GM23338 (cell line): ENCODE measurements at regions not wholly inside any gene's neighbourhood (a gene's known extent, or its start where the extent isn't known, plus 50 kb on each side); places are given as distances from the start of the nearest gene placed in this dataset.

Experiments used
- ATAC-seq: fragments of 200-7000 bp; cut with Tn5 transposase; 3 replicates; pipeline ENCODE4 v1.9.1; 2020
- DNase-seq: peaks from one replicate; pipeline ENCODE4 v3.0.0-alpha.2; 2015; ENCODE audit warnings: low spot score
- H2AFZ ChIP-seq: fragments of 200-600 bp; sonication (generic); 2 replicates; pipeline ENCODE4 v1.8.0; 2016; ENCODE audit warnings: antibody characterized with exemption, mild to moderate bottlenecking, moderate library complexity
- H3F3A ChIP-seq: fragments of 200-600 bp; sonication (generic); replicated peaks from 2 replicates; pipeline ENCODE4 v1.8.0; 2017; ENCODE audit warnings: antibody characterized with exemption, mixed run types, low read depth
- H3K27ac ChIP-seq: fragments of 200-600 bp; sonication (generic); 2 replicates; pipeline ENCODE4 v1.6.1; 2016; ENCODE audit warnings: low read depth
- H3K27me3 ChIP-seq: fragments of 200-600 bp; sonication (generic); 2 replicates; pipeline ENCODE4 v1.8.0; 2016; ENCODE audit warnings: mild to moderate bottlenecking, mixed run types, moderate library complexity; ENCODE audit not compliant: insufficient read depth
- H3K36me3 ChIP-seq: fragments of 200-600 bp; sonication (generic); 2 replicates; pipeline ENCODE4 v1.8.0; 2016; ENCODE audit warnings: mild to moderate bottlenecking; ENCODE audit not compliant: insufficient read depth
- H3K4me1 ChIP-seq: fragments of 200-600 bp; sonication (generic); 2 replicates; pipeline ENCODE4 v1.8.0; 2016; ENCODE audit warnings: mild to moderate bottlenecking, moderate library complexity; ENCODE audit not compliant: insufficient read depth
- H3K4me2 ChIP-seq: fragments of 200-600 bp; sonication (generic); 2 replicates; pipeline ENCODE4 v1.7.1; 2017; ENCODE audit warnings: mixed run types
- H3K4me3 ChIP-seq: fragments of 200-600 bp; sonication (generic); 2 replicates; pipeline ENCODE4 v1.6.1; 2016; ENCODE audit warnings: mixed run types
- H3K79me2 ChIP-seq: fragments of 200-600 bp; sonication (generic); replicated peaks from 2 replicates; pipeline ENCODE4 v1.8.0; 2017; ENCODE audit warnings: mild to moderate bottlenecking; ENCODE audit not compliant: insufficient read depth
- H3K9me2 ChIP-seq: fragments of 200-600 bp; sonication (generic); 2 replicates; pipeline ENCODE4 v1.8.0; 2017; ENCODE audit not compliant: insufficient read depth
- H4K20me1 ChIP-seq: fragments of 200-600 bp; sonication (generic); replicated peaks from 2 replicates; pipeline ENCODE4 v1.8.0; 2017; ENCODE audit warnings: mild to moderate bottlenecking; ENCODE audit not compliant: insufficient read depth
- H3K27ac Mint-ChIP-seq: 2 replicates; pipeline ENCODE4 v1.8.0; 2020; ENCODE audit warnings: inconsistent platforms, mild to moderate bottlenecking, moderate library complexity, mixed read lengths
- H3K27me3 Mint-ChIP-seq: 3 replicates; pipeline ENCODE4 v1.8.0; 2022; ENCODE audit warnings: low read depth, mild to moderate bottlenecking, moderate library complexity, mixed read lengths, inconsistent platforms; ENCODE audit not compliant: insufficient read depth, poor library complexity
- H3K36me3 Mint-ChIP-seq: 3 replicates; pipeline ENCODE4 v1.8.0; 2021; ENCODE audit warnings: low read depth, mild to moderate bottlenecking, inconsistent platforms, moderate library complexity, mixed read lengths
- H3K4me1 Mint-ChIP-seq: 3 replicates; pipeline ENCODE4 v1.8.0; 2020; ENCODE audit warnings: mild to moderate bottlenecking, inconsistent platforms, mixed read lengths
- H3K4me3 Mint-ChIP-seq: 3 replicates; pipeline ENCODE4 v1.8.0; 2021; ENCODE audit warnings: moderate library complexity, mild to moderate bottlenecking, inconsistent platforms, mixed read lengths
- H3K9me3 Mint-ChIP-seq: 3 replicates; pipeline ENCODE4 v1.8.0; 2020; ENCODE audit warnings: moderate library complexity, mild to moderate bottlenecking, inconsistent platforms, mixed read lengths
- ETS1 ChIP-seq: IDR thresholded peaks from 2 replicates; pipeline ENCODE4 v1.6.1; 2016; ENCODE audit warnings: antibody characterized with exemption
- EZH2phosphoT487 ChIP-seq: fragments of 200-600 bp; sonication (generic); IDR thresholded peaks from one replicate; pipeline ENCODE4 v1.8.1; 2018; ENCODE audit warnings: antibody characterized with exemption; ENCODE audit not compliant: unreplicated experiment
- NANOG ChIP-seq: IDR thresholded peaks from 2 replicates; pipeline ENCODE4 v1.6.1; 2016; ENCODE audit warnings: antibody characterized with exemption, borderline replicate concordance
- ZNF462 ChIP-seq: fragments of 250-450 bp; sonication (Bioruptor Pico); IDR thresholded peaks from 2 replicates; pipeline ENCODE4 v1.5.0; 2020; ENCODE audit warnings: mild to moderate bottlenecking, moderate library complexity
- TF ChIP-seq, protein P1 (sequence below), 2 experiments: fragments of 200-600 bp in 1 of 2; sonication (generic) in 1 of 2; conservative IDR thresholded peaks; 2 replicates each; pipeline versions ENCODE4 v1.5.1 to v1.6.1; 2016 to 2017; ENCODE audit warnings: antibody characterized with exemption in 2 of 2, low read depth in 2 of 2, mild to moderate bottlenecking in 2 of 2, moderate library complexity in 1 of 2

DNA sequence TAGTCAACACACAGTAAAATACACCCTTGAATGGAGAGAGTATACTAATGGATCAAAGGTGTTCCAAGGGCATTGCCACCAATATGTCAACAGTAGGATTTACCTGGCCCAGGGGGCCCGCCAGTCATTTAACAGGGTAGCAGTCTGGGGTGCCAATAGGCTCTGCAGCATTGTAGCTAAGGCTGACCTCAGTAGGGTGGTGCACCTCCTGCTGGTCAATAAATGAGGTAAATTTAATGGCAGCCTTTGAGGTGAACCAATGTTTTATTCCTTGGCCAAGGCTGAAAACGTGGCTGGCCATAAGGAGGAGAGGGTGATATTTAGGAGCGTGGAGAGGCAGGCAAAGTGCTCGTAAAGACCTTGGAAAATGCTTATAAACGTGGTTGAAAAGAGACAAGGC is 147.2 kb downstream of the RPS12 start:
- DNase-seq, result peak; percentile 52
- Mint-ChIP-seq H3K36me3 (no peaks in the 10 kb centered on the region), H3K4me1 (peaks cover 20% of the 10 kb centered on the region), H3K27ac (no peak overlapping the region), H3K9me3 (no peaks in the 10 kb centered on the region), H3K4me3 (no peak overlapping the region), H3K27me3 (no peaks in the 10 kb centered on the region)
- H3K79me2 ChIP-seq, result no peaks in the 10 kb centered on the region
- H3F3A ChIP-seq, result no peaks in the 10 kb centered on the region
- H2AFZ ChIP-seq, result no peak overlapping the region
- no peaks in the 10 kb centered on the region for H3K36me3 ChIP-seq
- TF ChIP-seq ETS1, result no peak
- TF ChIP-seq, protein P1, sequence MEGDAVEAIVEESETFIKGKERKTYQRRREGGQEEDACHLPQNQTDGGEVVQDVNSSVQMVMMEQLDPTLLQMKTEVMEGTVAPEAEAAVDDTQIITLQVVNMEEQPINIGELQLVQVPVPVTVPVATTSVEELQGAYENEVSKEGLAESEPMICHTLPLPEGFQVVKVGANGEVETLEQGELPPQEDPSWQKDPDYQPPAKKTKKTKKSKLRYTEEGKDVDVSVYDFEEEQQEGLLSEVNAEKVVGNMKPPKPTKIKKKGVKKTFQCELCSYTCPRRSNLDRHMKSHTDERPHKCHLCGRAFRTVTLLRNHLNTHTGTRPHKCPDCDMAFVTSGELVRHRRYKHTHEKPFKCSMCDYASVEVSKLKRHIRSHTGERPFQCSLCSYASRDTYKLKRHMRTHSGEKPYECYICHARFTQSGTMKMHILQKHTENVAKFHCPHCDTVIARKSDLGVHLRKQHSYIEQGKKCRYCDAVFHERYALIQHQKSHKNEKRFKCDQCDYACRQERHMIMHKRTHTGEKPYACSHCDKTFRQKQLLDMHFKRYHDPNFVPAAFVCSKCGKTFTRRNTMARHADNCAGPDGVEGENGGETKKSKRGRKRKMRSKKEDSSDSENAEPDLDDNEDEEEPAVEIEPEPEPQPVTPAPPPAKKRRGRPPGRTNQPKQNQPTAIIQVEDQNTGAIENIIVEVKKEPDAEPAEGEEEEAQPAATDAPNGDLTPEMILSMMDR (conservative IDR thresholded peaks at IDR 0.05; ENCODE audit: low read depth in 2 of 2), result peak; percentile 59 to 66
- H3K4me1 ChIP-seq, result peaks cover 16% of the 10 kb centered on the region
- no peaks in the 10 kb centered on the region for H3K9me2 ChIP-seq
- peak; percentile 72 for ATAC-seq
- H3K4me3 ChIP-seq, result no peak overlapping the region
- no peaks in the 10 kb centered on the region for H4K20me1 ChIP-seq
- H3K27me3 ChIP-seq, result no peaks in the 10 kb centered on the region
- peak overlapping the region; percentile 28; the same call in 1 of the 2 replicates for H3K4me2 ChIP-seq
- no peak overlapping the region for H3K27ac ChIP-seq

GRCh38 chr6:132962936-132963868 is 148.8 kb downstream of the RPS12 start:
- Histone ChIP-seq H3K79me2 (no peaks in the 10 kb centered on the region), H3K4me1 (peaks cover 27% of the 10 kb centered on the region), H3K4me3 (no peak overlapping the region), H4K20me1 (no peaks in the 10 kb centered on the region), H3K9me2 (no peaks in the 10 kb centered on the region), H3K27ac (no peak overlapping the region), H3K36me3 (no peaks in the 10 kb centered on the region), H3F3A (no peaks in the 10 kb centered on the region), H2AFZ (no peak overlapping the region), H3K27me3 (no peaks in the 10 kb centered on the region), H3K4me2 (no peak overlapping the region)
- DNase-seq, result peak; percentile 93
- TF ChIP-seq EZH2phosphoT487, result no peak
- TF ChIP-seq NANOG, result no peak
- TF ChIP-seq ZNF462 (CRISPR knock-in tag), result no peak
- TF ChIP-seq, protein P1 (conservative IDR thresholded peaks at IDR 0.05; ENCODE audit: low read depth in 2 of 2), result peak; percentile 94 to 95
- H3K4me1 Mint-ChIP-seq, result peaks cover 31% of the 10 kb centered on the region
- peak; percentile 99 for ATAC-seq
- no peak overlapping the region for H3K4me3 Mint-ChIP-seq
- no peaks in the 10 kb centered on the region for H3K9me3 Mint-ChIP-seq
- no peaks in the 10 kb centered on the region for H3K36me3 Mint-ChIP-seq
- no peak overlapping the region for H3K27ac Mint-ChIP-seq
- H3K27me3 Mint-ChIP-seq, result no peaks in the 10 kb centered on the region
